ENCODE measurements at regions not wholly inside any gene's neighbourhood (a gene's known extent, or its start where the extent isn't known, plus 50 kb on each side); places are given as distances from the start of the nearest gene placed in this dataset.

DNA sequence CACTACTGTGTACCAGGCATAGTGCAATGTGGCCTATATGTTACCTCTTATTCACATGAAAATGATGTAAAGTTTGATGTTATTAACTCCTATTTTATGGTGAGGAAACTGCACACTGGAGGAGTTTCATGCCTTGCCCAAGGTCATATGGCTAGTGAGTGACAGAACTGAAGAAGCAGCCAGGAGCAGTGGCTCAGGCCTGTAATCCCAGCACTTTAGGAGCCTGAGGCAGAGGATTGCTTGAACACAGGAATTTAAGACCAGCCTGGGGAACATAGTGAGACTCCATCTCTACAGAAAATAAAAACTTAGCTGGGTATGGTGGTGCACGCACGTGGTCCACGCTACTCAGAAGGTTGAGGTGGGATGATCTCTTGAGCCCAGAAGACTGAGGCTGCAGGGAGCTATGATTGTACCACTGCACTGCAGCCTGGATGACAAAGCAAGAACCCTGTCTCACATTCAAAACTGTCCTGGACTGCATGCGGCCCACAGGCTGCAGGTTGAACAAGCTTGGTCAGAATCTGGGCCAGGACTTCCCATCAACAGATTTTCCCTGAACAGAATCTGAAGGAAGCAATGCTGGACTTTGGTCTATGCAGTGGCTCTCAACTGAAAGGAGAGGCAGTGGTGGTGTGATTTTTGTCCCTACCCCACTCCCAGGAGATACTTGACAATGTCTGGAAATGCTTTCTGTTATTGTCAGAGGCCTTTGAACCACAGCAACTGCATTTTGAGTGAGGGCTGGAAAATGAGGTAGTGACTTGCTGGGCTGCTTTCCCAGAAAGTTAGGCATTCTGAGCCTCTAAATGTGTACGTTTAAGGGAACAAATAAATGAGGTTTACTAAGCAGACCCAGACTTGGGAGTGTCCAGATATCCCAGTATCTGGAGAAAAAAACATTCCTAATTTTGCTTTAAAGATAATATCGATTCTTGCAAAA, 479.5 kb downstream of the TMEM114 start:
- TF ChIP-seq TAF1 (IDR thresholded peaks at IDR 0.05; ENCODE audit: borderline replicate concordance, insufficient read depth, low read length) (no peak), POLR2AphosphoS5 (IDR thresholded peaks at IDR 0.05; ENCODE audit: low read depth, low read length) (no peak), FOXP2 (optimal IDR thresholded peaks at IDR 0.05; ENCODE audit: borderline replicate concordance, extremely low read depth, extremely low read length, insufficient read depth) (no peak)
- TF ChIP-seq, protein P1, sequence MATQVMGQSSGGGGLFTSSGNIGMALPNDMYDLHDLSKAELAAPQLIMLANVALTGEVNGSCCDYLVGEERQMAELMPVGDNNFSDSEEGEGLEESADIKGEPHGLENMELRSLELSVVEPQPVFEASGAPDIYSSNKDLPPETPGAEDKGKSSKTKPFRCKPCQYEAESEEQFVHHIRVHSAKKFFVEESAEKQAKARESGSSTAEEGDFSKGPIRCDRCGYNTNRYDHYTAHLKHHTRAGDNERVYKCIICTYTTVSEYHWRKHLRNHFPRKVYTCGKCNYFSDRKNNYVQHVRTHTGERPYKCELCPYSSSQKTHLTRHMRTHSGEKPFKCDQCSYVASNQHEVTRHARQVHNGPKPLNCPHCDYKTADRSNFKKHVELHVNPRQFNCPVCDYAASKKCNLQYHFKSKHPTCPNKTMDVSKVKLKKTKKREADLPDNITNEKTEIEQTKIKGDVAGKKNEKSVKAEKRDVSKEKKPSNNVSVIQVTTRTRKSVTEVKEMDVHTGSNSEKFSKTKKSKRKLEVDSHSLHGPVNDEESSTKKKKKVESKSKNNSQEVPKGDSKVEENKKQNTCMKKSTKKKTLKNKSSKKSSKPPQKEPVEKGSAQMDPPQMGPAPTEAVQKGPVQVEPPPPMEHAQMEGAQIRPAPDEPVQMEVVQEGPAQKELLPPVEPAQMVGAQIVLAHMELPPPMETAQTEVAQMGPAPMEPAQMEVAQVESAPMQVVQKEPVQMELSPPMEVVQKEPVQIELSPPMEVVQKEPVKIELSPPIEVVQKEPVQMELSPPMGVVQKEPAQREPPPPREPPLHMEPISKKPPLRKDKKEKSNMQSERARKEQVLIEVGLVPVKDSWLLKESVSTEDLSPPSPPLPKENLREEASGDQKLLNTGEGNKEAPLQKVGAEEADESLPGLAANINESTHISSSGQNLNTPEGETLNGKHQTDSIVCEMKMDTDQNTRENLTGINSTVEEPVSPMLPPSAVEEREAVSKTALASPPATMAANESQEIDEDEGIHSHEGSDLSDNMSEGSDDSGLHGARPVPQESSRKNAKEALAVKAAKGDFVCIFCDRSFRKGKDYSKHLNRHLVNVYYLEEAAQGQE (IDR thresholded peaks at IDR 0.05; ENCODE audit: insufficient read depth in 1 of 2, low read depth in 2 of 2, low read length in 2 of 2) = no peak

All from PFSK-1 (cell line).